Stimulated activated naive CD4-positive, alpha-beta T cell (primary cell): ENCODE measurements at regions not wholly inside any gene's neighbourhood (a gene's known extent, or its start where the extent isn't known, plus 50 kb on each side); places are given as distances from the start of the nearest gene placed in this dataset.
"Not testable (repeated sequence)": the region's sequence is repeated elsewhere in the genome, so short reads cannot be mapped to it uniquely, and the experiment has no call there.

Source experiments
- DNase-seq, 6 experiments: peaks; one replicate each; lab custom pipeline; 2025; lab: John Stamatoyannopoulos, UW

DNA sequence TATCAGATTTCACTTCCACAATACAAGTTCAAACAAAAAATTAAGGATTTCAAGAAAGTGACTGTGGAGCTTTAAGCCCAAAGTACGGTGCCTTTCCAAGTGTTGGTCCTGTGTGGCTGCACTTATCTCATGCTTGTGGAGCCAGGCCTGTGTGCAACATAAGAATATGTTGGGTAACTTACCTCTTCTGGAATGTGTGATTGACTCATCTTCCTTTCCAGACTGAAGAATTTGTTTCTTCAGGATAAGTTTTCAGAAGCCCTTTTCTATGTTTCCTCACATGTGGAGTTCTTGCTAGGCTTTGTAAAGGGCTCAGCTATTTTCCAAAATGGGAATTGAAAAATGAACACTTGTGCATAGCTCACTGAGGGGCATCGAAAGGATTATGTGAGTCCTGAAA is 485.1 kb upstream of the PAPPA start:
- no peak for DNase-seq

GRCh38 chr9:115671236-115671962 is 482.2 kb upstream of the PAPPA start:
- DNase-seq = no peak

GRCh38 chr9:115671963-115672305 is 481.7 kb upstream of the PAPPA start:
- no peak for DNase-seq

- DNase-seq = no peak
Measured at GRCh38 chr9:115672477-115673316, 480.9 kb upstream of the PAPPA start.

- no peak for DNase-seq
Measured at GRCh38 chr9:115673599-115673998, 480.0 kb upstream of the PAPPA start.

DNA sequence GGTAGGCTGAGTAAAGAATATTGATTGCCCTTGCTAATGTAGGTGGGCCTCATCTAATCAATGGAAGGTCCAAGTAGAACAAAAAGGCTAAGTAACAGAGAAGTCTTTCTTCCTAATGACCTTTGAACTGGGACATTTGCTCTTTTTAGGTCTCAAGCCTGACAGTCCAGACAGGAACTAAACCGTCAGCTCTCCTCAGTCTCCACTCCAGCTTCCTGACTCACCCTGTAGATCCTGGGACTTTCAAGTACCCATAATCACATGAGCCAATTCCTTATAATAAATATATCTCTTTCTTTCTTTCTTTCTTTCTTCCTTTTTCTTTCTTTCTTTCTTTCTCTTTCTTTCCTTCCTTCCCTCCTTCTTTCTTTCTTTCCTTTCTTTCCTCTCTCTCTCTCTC is 479.5 kb upstream of the PAPPA start:
- no peak for DNase-seq

DNA sequence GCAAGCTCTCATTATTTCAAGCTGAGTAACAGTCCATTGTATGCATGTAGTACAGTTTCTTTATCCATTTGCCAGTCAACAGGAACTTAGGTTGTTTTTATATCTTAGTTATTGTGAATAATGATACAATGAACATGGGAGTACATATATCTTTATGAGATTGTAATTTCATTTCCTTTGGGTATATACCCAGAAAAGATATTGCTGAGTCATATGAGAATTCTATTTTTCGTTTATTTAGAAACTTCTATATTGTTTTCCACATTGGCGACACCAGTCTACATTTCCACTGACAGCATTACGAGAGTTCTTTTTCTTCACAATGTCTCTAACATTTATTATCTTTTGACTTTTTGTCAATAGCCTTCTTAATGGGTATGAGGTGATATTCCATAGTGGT is 477.8 kb upstream of the PAPPA start:
- DNase-seq = no peak

DNA sequence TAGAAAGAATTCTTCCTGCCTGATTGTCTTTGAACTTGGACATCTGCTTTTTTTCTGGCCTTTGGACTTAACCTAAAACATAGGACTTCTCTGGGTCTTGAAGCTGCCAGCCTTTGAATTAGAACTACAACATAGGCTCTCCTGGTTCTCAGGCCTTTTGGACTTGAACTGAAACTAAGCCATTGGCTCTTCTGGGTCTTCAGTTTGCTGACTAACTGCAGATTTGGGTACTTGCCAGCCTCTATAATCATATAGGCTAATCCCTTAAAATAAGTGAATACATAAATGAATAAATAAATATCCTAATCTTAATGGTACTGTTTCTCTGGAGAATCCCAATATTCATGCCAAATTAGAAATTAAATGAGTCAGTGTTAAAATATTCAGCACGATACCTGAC is 473.4 kb upstream of the PAPPA start:
- DNase-seq = no peak

DNA sequence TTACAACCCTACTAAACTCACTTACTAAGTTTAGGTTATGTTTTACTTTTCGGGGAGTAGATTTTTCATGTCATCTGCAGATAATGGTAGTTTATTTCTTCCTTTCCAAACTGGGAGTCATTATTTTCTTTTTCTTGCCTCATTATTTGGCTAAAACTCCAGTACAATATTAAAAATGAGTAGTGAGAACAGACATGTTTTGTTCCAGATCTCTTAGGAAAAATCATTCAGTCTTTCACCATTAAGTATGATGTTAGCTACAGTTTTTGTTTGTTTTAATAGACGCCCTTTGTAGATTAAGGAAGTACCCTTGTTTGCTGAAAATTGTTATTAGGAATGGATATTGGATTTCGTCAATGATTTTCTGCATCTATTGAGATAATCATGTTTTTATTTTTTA is 472.0 kb upstream of the PAPPA start:
- DNase-seq = no peak

DNA sequence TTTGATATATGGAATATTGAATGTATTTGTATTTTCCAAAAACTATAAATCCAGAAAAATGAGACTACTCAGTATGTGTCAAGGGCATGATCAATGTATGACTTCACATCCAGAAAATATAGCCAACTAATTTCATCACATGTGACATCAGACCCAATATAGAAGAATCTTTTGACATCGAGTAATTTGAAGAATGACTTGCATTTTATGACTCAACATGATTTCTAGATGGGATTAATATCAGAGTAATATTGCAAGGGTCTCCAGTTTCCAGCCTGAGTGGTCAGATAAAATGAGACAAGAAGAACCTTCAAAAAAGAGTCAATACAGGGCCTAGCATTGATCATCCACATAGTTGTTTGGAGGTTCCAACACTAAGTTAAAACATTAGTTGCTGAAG is 467.5 kb upstream of the PAPPA start:
- DNase-seq = no peak

- DNase-seq = no peak
Measured at GRCh38 chr9:115687356-115687755, 466.2 kb upstream of the PAPPA start.

- DNase-seq = no peak
Measured at GRCh38 chr9:115689331-115689730, 464.3 kb upstream of the PAPPA start.

- DNase-seq = no peak
Measured at GRCh38 chr9:115690786-115691496, 462.6 kb upstream of the PAPPA start.

GRCh38 chr9:115691693-115692092 is 461.9 kb upstream of the PAPPA start:
- no peak for DNase-seq

GRCh38 chr9:115692868-115693267 is 460.7 kb upstream of the PAPPA start:
- DNase-seq = not testable (repeated sequence)

DNA sequence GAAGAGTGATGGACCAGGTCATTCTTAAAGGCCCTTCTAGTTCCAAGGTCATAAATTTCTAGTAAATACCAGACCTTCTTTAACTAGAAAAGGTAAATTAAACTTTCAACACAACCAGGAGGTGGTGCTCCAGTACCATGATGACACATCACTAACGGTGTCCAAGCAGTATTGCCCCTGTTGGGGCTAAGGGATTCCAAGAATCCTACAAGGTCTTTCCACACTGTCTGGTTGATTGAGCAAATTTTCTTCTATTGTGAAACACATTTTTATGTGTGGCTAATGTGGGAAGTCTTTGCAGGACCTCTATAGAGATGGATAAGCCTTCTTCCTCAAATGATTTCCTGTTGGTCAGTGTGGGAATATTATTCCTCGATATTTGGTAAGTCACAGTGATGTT is 459.6 kb upstream of the PAPPA start:
- DNase-seq = no peak

DNA sequence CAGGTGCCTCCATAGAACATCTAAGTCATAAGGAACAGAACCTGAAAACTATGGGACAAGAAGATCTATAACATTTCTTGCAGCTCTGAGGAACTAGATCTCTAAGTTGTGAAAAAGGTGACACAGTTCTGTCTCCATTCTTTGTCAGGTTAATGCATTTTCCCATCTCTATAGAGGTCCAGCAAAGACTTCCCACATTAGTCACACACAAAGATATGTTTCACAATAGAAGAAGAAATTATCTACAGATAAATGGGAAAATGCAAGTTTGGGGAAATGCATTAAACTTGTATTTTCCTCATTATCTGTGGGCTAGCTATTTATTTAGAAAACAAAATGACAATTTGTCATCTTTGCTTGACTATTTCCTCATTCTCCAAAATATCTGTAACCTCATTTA is 458.6 kb upstream of the PAPPA start:
- no peak for DNase-seq

- DNase-seq = no peak
Measured at GRCh38 chr9:115712981-115713380, 440.6 kb upstream of the PAPPA start.

- DNase-seq = no peak
Measured at GRCh38 chr9:115715666-115716065, 437.9 kb upstream of the PAPPA start.

DNA sequence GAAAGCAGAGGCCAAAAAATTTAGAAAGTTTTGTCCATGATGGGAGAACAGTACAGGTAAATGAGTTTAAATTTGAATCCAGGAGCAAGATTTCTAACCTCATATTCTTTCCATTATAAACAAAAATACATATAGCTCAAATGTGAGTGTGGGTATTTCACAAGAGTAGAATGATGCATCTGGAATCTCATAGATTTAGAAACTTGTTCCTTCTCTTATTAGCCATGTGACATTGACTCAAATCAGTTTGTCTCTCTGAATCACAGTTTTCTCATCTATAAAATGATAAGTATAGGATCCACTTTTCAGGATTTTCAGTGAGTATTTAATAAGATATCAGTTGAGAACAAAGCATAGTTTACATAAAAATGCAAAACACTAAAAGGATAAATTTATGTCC is 436.3 kb upstream of the PAPPA start:
- no peak for DNase-seq

GRCh38 chr9:115717711-115718173 is 435.8 kb upstream of the PAPPA start:
- no peak for DNase-seq

DNA sequence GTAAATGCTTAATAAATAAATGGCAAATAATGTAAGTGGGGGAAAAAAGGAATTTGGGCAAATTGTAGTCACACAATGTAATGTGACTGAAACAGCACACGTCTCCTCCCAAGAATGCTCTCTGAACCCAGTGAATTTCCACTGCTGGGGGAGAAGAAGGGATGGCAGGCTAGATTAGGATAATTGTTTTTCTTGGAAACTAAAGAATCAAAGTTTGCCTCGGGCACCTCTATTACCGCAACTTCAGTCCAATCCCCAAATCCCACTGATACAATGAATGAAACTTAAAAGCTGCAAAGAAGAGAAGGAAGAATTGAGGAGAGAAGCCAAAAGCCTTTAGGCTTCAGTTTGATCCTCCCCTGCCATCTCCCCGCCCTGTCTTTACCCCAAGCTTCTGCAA is 423.2 kb upstream of the PAPPA start:
- no peak for DNase-seq

GRCh38 chr9:115730845-115731244 is 422.7 kb upstream of the PAPPA start:
- DNase-seq = no peak
